ENCODE measurements at regions not wholly inside any gene's neighbourhood (a gene's known extent, or its start where the extent isn't known, plus 50 kb on each side); places are given as distances from the start of the nearest gene placed in this dataset.

GRCh38 chrX:106468433-106468832, 143.3 kb upstream of the RADX start:
- TF ChIP-seq EZH2phosphoT487 (IDR thresholded peaks at IDR 0.05; ENCODE audit: borderline replicate concordance, low read length) (no peak), CTCF (conservative IDR thresholded peaks at IDR 0.05; ENCODE audit: low read depth, low read length) (no peak)

All from PC-3 (cell line).